ENCODE measurements at regions not wholly inside any gene's neighbourhood (a gene's known extent, or its start where the extent isn't known, plus 50 kb on each side); places are given as distances from the start of the nearest gene placed in this dataset.

DNA sequence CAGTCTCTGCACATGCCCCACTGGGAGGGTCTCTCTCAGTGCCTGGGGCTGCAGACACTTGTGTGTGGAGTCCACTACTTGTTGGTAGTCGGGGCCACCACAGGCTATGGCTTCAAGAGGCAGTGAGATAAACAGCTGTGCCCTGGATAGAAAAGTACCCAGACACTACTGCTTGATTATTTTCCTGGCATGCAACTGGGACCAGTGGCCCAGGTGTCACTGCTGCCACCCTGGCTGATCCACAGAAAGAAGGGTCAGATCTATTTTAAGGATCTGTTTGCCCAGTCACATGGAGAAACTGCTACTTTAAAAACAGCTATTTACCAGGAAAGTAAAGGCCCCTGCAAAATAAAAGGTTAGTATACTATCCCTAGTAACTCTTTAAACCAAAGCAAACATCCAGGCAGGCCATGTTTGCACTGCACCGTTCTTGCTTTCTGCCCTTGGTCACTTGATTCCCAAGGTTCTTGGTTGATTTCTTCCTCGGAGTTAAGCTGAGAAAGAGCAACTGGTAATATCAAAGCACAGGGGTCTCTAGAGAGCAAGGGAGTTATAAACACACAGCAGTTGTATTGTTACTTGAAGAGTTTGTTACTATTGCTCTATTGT lies 99.9 kb downstream of the GLUL start:
- no peak overlapping the region for H3K4me3 ChIP-seq (ENCODE audit: low read depth, low read length)
- no peaks in the 10 kb centered on the region for H3K27me3 ChIP-seq (ENCODE audit: insufficient read depth, low read depth, severe bottlenecking)
- H3K9me3 ChIP-seq (ENCODE audit: severe bottlenecking): no peaks in the 10 kb centered on the region
- no peaks in the 10 kb centered on the region for H3K36me3 ChIP-seq
- H3K27ac ChIP-seq: no peak overlapping the region
- TF ChIP-seq CTCF (IDR thresholded peaks at IDR 0.05; ENCODE audit: low read depth, low read length): no peak
- DNase-seq: no peak

GRCh38 chr1:182288749-182289604 lies 102.6 kb downstream of the GLUL start:
- no peaks in the 10 kb centered on the region for H3K36me3 ChIP-seq
- H3K4me3 ChIP-seq (ENCODE audit: low read depth, low read length): no peak overlapping the region
- DNase-seq: no peak
- no peak overlapping the region for H3K27ac ChIP-seq
- no peak for TF ChIP-seq CTCF (IDR thresholded peaks at IDR 0.05; ENCODE audit: low read depth, low read length)
- H3K9me3 ChIP-seq (ENCODE audit: severe bottlenecking): no peaks in the 10 kb centered on the region
- no peaks in the 10 kb centered on the region for H3K27me3 ChIP-seq (ENCODE audit: insufficient read depth, low read depth, severe bottlenecking)

- Histone ChIP-seq H3K27me3 (ENCODE audit: insufficient read depth, low read depth, severe bottlenecking) (no peaks in the 10 kb centered on the region), H3K9me3 (ENCODE audit: severe bottlenecking) (no peaks in the 10 kb centered on the region), H3K4me3 (ENCODE audit: low read depth, low read length) (no peak overlapping the region), H3K36me3 (no peaks in the 10 kb centered on the region), H3K27ac (no peak overlapping the region)
- DNase-seq: no peak
- no peak for TF ChIP-seq CTCF (IDR thresholded peaks at IDR 0.05; ENCODE audit: low read depth, low read length)
These were observed 104.8 kb downstream of the GLUL start for GRCh38 chr1:182286761-182287160.

GRCh38 chr1:182283746-182284544 lies 107.6 kb downstream of the GLUL start:
- peaks cover 3% of the 10 kb centered on the region for H3K27me3 ChIP-seq (ENCODE audit: insufficient read depth, low read depth, severe bottlenecking)
- DNase-seq: no peak
- no peaks in the 10 kb centered on the region for H3K9me3 ChIP-seq (ENCODE audit: severe bottlenecking)
- TF ChIP-seq CTCF (IDR thresholded peaks at IDR 0.05; ENCODE audit: low read depth, low read length): no peak
- no peaks in the 10 kb centered on the region for H3K36me3 ChIP-seq
- no peak overlapping the region for H3K27ac ChIP-seq
- H3K4me3 ChIP-seq (ENCODE audit: low read depth, low read length): no peak overlapping the region

DNA sequence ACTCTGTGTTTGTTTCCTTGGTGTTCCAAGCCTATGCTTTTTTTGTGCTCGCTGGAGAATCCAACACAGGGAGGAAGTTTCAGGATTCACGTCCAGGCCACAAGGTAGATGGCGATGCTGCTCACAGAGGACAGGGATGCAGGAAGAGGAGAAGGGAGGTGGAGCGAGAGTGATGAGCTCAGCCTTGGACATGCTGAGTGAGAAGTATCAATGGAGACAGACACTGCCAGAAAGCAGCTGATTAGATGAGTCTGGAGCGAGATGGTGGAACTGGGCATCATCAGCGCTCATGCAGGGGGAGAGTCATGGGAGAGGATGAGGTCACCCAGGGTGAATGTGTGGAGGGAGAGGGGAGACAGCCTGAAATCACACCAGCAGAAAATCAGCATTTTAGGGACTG lies 110.0 kb downstream of the GLUL start:
- Histone ChIP-seq H3K36me3 (no peaks in the 10 kb centered on the region), H3K9me3 (ENCODE audit: severe bottlenecking) (no peaks in the 10 kb centered on the region), H3K4me3 (ENCODE audit: low read depth, low read length) (no peak overlapping the region), H3K27ac (no peak overlapping the region), H3K27me3 (ENCODE audit: insufficient read depth, low read depth, severe bottlenecking) (peaks cover 3% of the 10 kb centered on the region)
- DNase-seq: no peak
- no peak for TF ChIP-seq CTCF (IDR thresholded peaks at IDR 0.05; ENCODE audit: low read depth, low read length)
